HG03175 (cell line): ENCODE measurements at regions not wholly inside any gene's neighbourhood (a gene's known extent, or its start where the extent isn't known, plus 50 kb on each side); places are given as distances from the start of the nearest gene placed in this dataset.
"Not testable (repeated sequence)": the region's sequence is repeated elsewhere in the genome, so short reads cannot be mapped to it uniquely, and the experiment has no call there.

Source experiments
- ATAC-seq: cut with Tn5 transposase; IDR thresholded peaks from one replicate; pipeline ENCODE4 v1.9.1; 2021; ENCODE audit warnings: mild to moderate bottlenecking, moderate library complexity; ENCODE audit not compliant: unreplicated experiment

DNA sequence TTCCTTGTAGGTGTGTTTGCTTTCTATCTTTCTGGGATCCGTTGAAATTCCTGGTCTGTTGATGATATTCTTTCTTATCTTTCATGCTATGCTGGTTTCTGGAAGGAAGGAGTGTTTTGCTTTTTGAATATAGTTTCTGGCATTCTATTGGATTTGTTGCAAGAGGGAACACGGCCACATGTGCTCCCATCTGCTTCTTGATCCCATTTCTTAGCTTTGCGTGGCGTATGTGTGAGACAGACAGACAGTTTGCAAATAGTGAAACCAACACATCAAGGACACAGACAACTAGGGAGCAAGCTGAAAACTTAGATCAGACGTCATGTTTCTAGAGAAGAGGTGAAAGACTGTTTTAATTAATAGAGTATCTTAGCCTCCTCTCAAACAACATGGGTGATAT lies 261.9 kb upstream of the PUDP start:
- no peak for ATAC-seq

DNA sequence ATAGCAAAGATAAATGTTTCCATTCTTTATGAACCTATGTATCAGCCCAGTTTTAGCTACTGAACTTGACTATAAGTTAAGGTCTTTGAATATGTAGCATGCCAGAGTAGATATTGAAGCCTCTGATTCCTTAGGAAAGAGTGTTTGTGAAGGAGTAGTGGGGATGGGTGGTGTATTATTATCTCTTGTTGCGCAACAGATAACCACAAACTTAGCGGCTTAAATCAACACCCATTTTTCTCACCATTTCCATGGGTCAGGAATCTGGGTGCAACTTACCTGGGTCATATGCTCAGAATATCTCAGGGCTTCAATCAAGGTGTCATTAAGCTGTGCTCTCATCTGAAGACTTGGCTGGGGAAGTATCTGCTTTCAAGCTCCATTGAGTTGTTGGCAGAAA lies 251.4 kb upstream of the PUDP start:
- ATAC-seq: no peak

DNA sequence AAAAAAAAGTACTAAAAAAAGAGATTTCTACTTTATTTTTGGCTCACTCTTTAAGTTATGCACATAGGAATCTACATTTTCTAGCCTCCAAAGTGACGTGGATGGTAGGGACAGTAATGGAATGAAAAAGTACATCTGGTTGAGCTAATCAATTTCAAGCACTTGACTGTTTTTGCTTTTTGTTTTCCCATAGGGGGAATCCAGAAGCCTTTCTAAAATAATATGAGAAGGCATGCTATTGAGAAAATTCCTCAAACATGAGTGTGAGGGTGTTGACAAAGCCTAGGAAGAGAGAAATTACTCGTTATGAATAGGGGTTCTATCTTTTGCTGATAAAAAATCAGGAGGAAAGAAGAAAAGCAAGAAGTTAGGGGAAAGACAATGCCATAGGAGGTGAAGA lies 242.5 kb upstream of the PUDP start:
- ATAC-seq: no peak

DNA sequence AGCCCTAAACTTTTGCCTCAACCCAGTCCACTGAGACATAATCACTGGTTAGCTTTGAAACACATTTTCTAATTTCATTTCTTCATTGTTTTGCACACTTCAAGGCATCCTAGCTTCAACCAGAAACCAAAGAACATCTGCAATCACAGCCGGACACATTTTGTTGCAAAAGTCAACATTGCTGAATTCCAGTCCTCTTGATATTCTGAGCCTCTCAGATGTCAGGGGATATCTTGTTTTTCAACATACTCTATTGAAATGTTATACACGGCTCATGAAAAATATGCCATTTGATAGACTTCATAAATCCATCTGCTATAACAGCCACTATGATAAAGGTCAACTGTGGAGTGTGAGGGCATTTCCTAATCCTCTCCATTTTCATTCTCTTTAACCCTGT lies 241.6 kb upstream of the PUDP start:
- ATAC-seq: no peak

DNA sequence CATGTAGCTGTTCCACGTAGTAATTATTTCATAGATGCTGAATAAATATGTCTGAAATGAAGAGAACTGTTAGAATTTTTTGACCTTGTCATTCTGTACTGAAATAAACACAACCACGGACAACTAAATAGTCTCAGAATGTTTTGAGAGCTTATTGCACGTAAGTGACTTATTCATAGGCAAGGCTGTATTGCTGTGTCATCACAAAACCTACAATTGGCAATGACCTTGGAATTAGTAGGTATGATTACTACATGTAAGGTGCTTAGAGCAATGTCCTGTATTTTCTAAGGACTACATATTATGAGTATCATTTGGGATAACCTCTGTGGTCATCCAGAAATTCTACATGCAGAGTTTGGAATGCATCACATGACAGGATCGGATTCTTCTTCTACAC lies 237.2 kb upstream of the PUDP start:
- no peak for ATAC-seq

DNA sequence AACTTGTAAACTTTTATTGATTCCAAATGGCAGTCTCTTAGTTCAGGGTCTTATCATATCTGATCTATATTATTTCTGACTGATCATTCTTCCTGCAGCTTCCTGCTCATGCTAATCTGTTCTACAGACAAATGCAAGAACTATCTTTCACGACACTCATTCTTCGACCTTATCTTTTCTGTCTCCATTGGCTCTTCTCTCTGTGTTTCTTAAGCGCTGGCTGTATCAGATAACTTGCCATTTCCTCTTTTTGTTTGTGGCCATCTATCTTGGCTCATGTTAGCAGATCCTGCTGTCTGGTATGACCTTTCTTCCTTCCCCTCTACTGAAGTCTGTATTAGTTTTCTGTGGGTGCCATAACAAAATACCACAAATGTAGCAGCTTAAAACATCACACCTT lies 230.5 kb upstream of the PUDP start:
- ATAC-seq: no peak

DNA sequence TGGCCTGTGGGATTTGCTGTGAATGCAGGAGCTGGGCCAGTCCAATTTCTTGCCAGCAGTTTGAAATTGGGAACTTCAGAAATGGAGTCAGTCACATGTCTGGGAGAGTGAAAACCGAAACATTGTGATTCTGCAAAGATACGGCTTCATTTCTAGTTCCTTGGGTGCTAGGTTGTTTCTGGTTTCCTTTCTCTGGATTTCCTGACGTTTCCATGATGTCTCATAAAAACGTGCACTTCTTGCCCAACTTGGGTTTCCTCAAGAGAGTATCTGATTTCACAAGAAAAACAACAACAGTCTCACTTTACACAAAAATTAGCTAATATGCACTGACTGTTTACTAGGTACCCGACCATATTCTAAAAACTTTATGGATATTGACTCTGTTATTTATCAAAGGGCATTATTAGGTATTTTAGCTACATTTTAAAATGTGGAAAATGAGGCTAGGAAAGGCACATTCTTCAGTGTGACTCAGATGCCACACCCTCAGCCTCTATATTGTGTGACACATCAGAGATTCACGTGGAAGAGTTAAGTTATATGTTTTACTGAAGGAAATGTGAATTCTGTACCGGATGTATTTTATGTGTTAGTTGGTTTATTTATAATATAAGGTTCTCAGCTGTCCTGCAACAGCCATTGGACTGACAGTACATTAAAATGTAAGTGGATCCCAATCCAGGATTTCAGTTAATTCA lies 225.0 kb upstream of the PUDP start:
- ATAC-seq: no peak

DNA sequence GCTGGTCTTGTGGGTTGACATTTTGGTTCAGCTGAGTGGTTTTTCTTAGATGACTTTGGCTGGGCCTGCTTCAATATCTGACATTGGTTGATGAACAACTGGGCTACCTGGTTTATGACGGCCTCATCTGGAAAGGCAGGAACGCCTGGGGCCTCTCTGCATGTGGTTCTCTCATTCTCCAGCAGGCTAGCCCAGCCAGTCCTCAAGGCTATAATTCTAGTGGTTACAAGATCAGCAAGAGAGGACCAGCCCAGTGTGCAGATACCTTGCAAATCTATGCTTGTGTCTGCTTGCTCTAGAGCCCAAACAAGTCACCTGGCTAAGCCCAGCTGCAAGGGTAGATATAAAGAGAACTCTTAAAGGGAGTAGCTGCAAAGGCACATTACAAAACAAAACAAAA lies 214.2 kb upstream of the PUDP start:
- no peak for ATAC-seq

DNA sequence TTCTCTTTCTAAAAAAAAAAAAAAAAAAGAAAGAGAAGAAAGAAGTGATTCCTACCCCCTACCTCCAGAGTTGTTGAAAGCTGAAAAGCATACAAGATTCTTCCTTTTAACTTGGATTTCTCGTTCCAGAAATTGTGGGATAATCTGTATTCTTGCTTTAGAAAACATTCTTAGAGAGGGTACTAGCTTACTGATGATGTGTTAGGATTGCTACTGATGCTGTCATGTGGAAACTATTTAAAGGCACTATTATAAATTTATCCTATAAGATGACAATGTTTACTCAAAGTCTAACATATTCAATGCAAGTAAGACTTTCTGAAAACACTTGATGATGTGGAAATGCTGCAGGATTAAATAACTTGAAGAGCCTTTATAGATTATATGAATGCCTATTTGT lies 204.0 kb upstream of the PUDP start:
- no peak for ATAC-seq

DNA sequence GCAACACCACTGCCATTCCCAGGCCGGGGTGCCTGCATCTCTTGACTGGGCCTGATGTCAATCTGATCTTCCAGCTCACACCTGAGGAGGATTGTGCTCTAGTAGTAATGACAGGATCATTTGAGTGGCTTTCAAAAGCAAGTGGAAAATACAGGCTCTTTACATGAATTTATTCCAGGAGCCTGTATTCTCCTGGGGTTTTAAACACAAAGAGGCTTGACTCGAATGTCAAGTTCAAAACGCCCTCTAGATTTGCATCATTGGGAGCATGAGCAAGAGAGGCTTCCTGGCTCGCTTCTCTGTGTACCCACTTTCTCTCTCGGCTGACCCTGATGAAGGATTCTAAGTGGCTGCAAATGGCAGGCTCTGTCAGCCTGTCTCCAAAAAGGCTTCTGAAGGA lies 199.5 kb upstream of the PUDP start:
- no peak for ATAC-seq

DNA sequence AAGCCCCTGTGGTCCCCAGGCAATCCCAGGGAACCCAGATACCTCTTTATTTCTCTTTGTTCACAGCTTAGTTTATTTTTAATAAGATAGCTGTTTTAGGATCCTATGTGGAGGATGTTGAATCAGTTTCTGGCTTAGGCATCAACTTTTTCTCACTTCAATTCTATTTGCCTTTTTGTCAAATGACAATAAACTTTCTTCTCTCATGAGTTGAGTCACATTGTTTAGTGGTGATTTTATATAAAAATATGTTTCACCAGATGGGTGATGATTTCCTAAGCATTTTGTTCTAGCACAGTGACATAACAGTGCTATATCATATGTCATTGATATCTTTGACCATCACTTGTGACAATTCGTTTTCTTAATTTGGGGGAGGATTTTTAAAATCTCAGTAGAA lies 198.1 kb upstream of the PUDP start:
- ATAC-seq: no peak

DNA sequence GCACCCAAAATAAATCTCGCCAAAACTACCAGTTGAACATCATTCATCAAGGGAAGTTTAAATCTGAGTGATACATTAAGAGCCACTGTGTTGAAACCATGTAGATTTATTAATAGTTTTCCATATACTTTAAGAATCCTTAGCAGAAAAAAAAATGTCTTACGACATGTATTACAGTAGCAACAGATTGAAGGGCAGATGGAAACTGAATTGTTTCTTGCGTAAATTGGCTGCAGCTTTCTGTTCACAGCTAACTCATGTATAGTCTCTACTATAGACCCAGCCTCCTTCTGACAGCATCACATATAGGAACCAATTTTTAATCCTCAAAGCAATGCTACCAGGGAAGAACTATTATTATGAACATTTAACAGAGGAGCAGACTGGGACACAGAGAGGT lies 195.2 kb upstream of the PUDP start:
- ATAC-seq: no peak

DNA sequence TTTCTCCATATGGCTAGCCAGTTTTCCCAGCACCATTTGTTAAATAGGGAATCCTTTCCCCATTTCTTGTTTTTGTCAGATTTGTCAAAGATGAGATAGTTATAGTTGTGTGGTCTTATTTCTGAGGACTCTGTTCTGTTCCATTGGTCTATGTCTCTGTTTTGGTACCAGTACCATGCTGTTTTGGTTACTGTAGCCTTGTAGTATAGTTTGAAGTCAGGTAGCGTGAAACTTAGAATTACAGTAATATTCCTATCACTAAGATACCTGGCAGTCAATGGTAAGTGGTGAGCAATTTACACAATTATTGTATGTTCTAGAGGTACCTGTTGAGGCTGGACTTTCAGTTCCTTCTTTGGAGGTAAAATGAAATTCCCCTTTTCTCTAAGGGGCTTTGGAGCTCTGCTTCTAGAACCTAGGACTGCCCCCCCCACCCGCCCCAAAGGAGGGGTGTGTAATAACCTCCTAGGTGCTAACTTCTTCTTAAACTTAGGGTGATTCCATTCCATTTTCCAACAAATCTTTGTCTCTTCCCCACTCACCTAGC lies 187.9 kb upstream of the PUDP start:
- ATAC-seq: not testable (repeated sequence)

DNA sequence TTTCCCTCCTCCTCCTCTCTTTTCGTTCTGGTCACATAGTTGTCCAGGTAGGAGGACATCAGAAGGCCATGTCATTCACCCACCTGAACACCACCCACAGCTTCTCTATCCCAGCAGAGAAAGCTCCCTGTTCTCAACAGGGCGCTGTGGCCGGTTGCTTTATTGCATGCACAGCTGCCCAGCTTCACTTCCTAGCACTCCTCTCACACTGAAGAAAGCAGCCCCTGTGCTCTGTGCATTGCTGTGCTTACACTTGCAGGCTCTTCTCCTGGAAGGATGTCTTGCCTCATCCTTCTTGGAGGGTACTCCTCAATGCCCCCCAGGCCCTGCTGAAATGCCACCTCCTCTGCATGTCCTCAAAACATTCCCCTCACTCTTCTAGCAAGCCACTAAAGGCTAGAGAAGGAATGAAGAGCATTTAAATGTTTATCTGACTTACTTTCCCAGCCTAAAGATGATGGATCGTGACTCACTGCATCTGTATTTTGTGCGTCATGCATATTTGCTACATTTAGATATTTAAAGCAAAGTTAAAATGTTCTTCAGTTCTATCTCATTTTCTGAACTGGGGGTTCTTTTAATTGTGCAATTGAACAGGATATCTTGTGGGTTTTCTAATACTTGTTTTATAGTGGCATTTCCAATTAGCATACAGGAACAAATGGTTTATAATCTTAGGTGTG lies 186.4 kb upstream of the PUDP start:
- no peak for ATAC-seq

DNA sequence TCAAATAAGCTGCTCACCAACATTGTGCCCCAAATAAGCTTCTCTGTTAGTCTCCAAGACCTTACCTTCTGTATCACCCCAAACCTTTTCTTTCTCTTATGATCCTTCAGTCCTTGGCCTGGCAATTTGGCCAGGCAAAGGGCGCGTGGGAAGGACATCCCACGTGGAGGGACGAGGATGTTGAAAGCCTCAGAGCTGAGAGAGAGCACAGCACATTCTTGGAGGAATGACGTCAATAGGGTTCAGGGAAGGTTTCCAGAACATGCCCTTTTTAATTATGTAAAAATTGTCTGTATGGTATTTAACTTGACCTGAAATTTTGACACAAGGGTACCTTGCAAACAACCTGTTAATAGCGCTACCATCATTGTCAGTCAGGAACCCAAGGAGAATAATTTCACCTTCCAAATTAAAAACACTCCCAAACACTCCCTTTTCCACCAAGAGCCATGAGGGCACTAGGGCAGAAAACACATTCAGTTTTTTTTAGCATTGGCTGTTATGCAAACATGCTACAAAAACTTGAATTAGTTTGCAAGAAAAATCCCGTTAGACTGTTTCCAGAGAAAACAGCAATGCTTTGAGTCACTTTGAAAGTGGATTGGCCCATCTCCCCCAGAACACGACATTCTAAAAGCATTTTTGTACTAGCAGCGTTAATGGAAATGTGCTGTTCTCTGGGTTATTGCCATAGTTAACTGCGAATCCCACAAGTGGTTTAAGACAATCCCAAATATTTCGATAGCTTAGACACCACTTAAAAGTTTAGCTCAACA lies 183.2 kb upstream of the PUDP start:
- no peak for ATAC-seq

DNA sequence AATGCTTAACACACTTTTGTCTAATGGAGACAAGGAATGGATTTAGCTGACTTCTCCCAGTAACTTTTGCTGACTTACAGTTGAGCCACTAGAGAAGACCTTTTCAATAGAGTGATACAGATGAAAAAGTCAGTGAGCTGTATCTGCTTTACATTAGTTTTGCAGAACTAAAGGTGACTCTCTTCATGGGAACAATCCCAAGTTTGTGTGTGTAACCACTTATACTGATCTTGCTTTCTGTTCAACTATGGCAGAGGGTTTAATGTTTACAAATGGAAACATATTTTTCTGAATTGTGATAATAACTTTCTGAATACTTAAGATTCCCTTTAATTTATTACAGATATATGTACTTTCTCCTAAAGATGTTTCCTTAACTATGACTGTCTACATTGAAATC lies 182.6 kb upstream of the PUDP start:
- no peak for ATAC-seq

DNA sequence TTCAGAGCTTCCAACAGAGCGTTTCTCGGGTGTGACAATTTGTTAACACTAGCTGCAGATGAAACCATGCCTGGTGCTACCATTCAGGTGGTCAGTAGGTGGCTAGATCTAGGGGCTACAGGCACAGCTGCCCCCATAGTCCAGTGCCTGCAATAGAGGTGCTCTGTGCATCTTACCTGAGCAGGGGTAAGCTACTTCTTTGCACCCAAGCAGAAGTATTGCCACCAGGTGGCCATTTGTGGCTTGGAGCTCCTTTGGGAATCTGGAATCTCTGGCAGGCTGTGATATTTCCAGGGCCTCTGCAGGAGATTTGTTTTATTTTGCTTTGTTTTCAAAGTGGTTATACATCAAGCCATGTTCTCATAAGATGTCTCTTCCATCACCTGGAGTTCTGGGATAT lies 170.7 kb upstream of the PUDP start:
- no peak for ATAC-seq

DNA sequence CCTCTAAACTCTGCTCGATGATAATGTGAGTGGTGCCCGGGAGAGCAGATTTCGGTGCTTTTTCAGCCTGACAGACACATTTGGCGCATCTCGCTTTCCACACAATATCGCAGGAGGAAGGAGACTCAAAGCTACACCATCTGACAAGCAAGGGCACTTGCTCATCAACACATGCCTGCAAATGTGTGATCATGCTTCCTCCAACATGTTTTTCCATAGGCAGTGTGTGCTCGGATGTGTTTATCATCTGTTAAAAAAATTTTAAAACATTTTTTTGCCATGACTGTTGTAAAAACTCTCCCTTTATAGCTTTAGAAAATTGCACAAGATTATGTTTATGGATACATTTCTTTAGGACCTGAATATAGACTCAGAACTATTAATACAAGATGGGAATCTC lies 170.3 kb upstream of the PUDP start:
- ATAC-seq: no peak

DNA sequence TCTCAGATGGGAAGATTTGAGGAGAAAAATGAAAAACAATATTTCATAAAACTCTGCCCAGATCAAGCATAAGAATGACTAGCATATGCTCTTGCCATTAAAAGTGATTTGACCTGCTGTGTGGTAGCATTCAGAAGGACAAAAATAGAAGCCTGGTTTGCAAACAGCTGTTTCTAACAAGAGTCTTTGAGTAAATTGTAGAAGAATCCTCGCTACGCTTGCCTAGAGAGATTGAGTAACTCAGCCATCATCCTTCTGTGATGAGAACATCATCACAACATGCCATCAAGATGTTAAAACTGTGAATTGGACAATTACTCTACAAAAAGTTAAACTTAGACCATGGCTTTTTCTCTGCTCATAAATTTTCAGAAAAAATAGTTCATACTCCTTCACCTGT lies 168.9 kb upstream of the PUDP start:
- ATAC-seq: no peak

DNA sequence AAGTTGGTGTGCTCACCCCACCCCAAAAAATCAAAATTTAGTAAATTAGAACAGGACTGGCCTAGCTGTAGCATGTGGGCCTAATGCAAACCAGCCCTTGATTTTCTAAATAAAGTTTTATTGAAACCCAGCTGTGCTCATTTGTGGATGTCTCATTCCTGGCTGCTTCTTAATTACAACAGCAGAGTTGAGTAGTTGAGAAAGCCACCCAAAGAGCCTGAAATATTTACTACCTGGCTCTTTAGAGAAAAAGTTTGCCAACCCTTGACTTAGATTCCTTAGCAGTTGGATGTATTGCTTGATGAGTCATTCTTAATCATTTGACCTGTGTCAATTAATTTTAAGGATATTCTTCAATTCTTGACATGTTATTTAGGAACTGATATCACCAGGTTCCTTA lies 168.3 kb upstream of the PUDP start:
- ATAC-seq: no peak

DNA sequence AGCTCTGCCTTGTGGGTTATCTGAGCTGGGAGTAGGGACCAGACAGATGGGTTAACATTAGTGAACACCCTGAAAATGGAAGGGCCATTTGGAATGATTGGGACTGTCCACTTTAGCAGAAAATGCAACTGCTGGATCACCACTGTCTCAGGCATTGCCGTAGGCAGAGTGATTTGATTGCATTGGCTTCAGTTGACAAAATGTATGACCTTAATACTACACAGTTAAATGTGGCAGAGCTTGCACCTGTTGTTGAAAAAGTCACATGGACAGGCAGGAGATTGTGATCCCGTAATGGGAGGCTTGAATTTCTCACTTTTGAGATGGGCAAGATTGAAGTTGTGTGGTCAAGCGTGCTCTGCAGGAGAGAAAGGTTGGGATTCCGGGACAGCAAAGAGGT lies 166.5 kb upstream of the PUDP start:
- no peak for ATAC-seq

DNA sequence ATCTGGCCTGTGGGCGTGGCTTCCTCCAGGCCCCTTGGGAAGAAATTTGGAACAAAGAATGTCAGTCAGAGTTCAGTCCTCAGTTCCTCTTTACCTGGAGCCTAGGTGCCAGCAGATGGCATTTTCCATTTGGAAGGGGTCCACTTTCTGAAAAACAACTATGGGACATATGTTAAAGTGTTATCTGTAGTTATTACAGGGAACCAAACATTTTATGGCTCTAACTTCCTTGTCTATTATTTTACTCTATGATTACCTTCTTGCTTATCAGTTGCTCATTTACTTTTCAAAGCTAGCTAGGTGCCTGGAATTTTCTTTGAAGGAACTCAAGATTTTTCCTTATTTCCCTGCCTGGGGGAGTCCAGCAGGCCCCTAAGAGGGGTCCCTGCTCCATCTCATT lies 159.8 kb upstream of the PUDP start:
- no peak for ATAC-seq
